ENCODE measurements at regions not wholly inside any gene's neighbourhood (a gene's known extent, or its start where the extent isn't known, plus 50 kb on each side); places are given as distances from the start of the nearest gene placed in this dataset.
"Not testable (repeated sequence)": the region's sequence is repeated elsewhere in the genome, so short reads cannot be mapped to it uniquely, and the experiment has no call there.

GRCh38 chr1:65649185-65649584 is 143.5 kb upstream of the PDE4B start:
- not testable (repeated sequence) for TF ChIP-seq CTCF (IDR thresholded peaks at IDR 0.05; ENCODE audit: low read length); EZH2 (IDR thresholded peaks at IDR 0.05; ENCODE audit: borderline replicate concordance, low read length)
